Brain microvascular endothelial cell (primary cell): ENCODE measurements at regions not wholly inside any gene's neighbourhood (a gene's known extent, or its start where the extent isn't known, plus 50 kb on each side); places are given as distances from the start of the nearest gene placed in this dataset.
A peak's percentile ranks its signal among the peaks of the same experiment; 100 is the strongest.

Source experiments
- DNase-seq: peaks from one replicate; pipeline ENCODE4 v3.0.0-alpha.2; 2020
- H3K27ac ChIP-seq: fragments of 250-450 bp; sonication (Bioruptor Pico); 2 replicates; pipeline ENCODE4 v1.5.1; 2020; ENCODE audit warnings: mild to moderate bottlenecking, moderate library complexity
- H3K27me3 ChIP-seq: fragments of 250-450 bp; sonication (Bioruptor Pico); replicated peaks from 2 replicates; pipeline ENCODE4 v1.5.1; 2020; ENCODE audit warnings: mild to moderate bottlenecking
- H3K36me3 ChIP-seq: fragments of 250-450 bp; sonication (Bioruptor Pico); replicated peaks from 2 replicates; pipeline ENCODE4 v1.5.1; 2020; ENCODE audit warnings: mild to moderate bottlenecking
- H3K4me3 ChIP-seq: 2 replicates; pipeline ENCODE4 v1.5.1; 2011; ENCODE audit warnings: low read depth, mild to moderate bottlenecking, control low read depth, low read length, moderate library complexity
- in situ Hi-C: cut with HindIII; loops from 2 replicates; pipeline ENCODE4 v1.10.0; 2017; ENCODE audit warnings: low sequenced_read_pairs, low pct_ligation_motif_present
- TF ChIP-seq, protein P1 (sequence below): IDR thresholded peaks from 2 replicates; pipeline ENCODE4 v1.5.1; 2011; ENCODE audit warnings: low read depth, mild to moderate bottlenecking, moderate library complexity, low read length, control low read depth, inconsistent platforms; ENCODE audit errors: missing control alignments

DNA sequence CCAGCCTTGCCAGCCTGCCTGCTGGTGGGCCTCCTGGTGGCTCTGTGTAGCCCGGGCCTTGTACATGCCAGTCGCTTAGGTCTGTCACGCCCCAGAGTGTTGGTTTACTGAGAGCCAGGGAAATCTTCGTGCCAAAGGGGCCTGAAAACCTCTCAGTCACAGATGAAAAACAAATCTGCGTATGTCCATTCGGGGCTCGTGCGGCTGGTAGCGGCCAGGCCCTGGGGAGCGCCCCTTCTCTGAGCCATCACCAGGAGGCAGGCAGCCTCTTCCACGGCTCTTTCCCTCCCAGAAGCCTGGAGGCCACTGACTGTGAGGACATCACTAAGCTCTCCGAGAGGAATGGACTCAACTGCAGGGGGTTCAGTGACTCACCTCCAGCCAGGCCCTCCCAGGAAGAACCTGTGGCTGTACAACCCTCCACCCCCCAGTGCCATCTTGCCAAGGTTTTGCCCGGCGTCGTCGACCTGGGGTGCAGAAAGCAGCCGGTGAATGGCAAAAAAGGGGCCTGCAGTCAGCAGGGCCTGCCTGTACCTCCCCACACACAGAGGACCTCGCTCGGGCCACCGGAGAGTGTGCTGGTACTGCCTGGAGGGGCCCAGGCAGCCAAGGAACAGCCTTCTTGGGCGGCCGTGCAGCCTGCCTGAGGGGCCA lies 162.2 kb downstream of the BCOR start:
- in situ Hi-C loops = no loop called here
- TF ChIP-seq, protein P1, sequence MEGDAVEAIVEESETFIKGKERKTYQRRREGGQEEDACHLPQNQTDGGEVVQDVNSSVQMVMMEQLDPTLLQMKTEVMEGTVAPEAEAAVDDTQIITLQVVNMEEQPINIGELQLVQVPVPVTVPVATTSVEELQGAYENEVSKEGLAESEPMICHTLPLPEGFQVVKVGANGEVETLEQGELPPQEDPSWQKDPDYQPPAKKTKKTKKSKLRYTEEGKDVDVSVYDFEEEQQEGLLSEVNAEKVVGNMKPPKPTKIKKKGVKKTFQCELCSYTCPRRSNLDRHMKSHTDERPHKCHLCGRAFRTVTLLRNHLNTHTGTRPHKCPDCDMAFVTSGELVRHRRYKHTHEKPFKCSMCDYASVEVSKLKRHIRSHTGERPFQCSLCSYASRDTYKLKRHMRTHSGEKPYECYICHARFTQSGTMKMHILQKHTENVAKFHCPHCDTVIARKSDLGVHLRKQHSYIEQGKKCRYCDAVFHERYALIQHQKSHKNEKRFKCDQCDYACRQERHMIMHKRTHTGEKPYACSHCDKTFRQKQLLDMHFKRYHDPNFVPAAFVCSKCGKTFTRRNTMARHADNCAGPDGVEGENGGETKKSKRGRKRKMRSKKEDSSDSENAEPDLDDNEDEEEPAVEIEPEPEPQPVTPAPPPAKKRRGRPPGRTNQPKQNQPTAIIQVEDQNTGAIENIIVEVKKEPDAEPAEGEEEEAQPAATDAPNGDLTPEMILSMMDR = peak; percentile 44
- Histone ChIP-seq H3K27ac (no peak overlapping the region), H3K4me3 (no peak overlapping the region), H3K27me3 (no peaks in the 10 kb centered on the region), H3K36me3 (no peaks in the 10 kb centered on the region)
- peak; percentile 18 for DNase-seq

GRCh38 chrX:39936886-39937770 lies 160.6 kb downstream of the BCOR start:
- Histone ChIP-seq H3K4me3 (no peak overlapping the region), H3K27me3 (no peaks in the 10 kb centered on the region), H3K36me3 (no peaks in the 10 kb centered on the region), H3K27ac (no peak overlapping the region)
- DNase-seq = no peak
- TF ChIP-seq, protein P1 = no peak
- in situ Hi-C loops = no loop called here

DNA sequence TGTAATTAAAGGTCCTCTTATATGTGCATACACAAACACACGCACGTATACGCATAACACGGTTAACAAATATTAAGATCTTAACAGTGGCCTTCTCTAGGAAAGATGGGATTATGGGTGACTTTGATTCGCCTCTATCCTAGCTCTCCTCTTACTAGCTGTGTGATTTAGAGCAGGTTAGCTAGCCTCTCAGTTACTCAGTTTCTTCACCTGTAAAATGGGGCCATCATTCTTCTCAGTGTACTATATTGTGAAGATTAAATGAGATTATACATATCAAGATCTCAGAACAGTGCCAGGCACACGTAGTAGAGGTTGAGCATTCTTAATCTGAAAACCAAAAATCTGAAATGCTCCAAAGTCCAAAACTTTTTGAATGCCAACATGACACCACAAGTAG lies 159.3 kb downstream of the BCOR start:
- in situ Hi-C loops = no loop called here
- Histone ChIP-seq H3K36me3 (no peaks in the 10 kb centered on the region), H3K27ac (no peak overlapping the region), H3K27me3 (no peaks in the 10 kb centered on the region), H3K4me3 (no peak overlapping the region)
- no peak for DNase-seq
- TF ChIP-seq, protein P1 = no peak

DNA sequence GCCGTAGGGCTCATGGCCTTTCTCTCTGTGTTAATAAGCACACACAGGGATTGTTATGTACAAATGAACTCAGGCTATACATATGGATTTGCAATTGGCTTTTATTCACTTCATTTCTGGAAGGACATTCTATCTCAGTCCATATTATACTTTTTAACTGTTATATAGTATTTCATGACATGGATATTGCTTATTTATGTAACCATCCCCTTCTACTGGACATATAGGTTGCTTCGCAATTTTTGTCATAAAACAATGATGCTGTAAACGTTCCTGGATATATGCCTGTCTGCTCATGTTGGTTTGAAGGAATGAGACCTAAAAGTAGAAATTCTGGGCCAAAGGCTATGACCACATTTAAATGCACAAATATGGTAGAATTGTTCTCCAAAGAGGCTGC lies 158.1 kb downstream of the BCOR start:
- no peak overlapping the region for H3K27ac ChIP-seq
- DNase-seq = no peak
- H3K4me3 ChIP-seq = no peak overlapping the region
- TF ChIP-seq, protein P1 = no peak
- H3K36me3 ChIP-seq = no peaks in the 10 kb centered on the region
- in situ Hi-C loops = no loop called here
- H3K27me3 ChIP-seq = no peaks in the 10 kb centered on the region

- in situ Hi-C loops = no loop called here
Measured at GRCh38 chrX:39941332-39941920, 156.3 kb downstream of the BCOR start.

More at GRCh38 chrX:39941332-39941920, 156.3 kb downstream of the BCOR start:
- Histone ChIP-seq H3K4me3 (no peak overlapping the region), H3K27ac (no peak overlapping the region), H3K27me3 (no peaks in the 10 kb centered on the region), H3K36me3 (no peaks in the 10 kb centered on the region)
- TF ChIP-seq, protein P1 = no peak
- peak; percentile 6 for DNase-seq
